Transverse colon (tissue), 4 donors: ENCODE measurements at regions not wholly inside any gene's neighbourhood (a gene's known extent, or its start where the extent isn't known, plus 50 kb on each side); places are given as distances from the start of the nearest gene placed in this dataset.

Experiments used
- EP300 ChIP-seq: sonication (generic); formaldehyde crosslinking; IDR thresholded peaks from one replicate; pipeline ENCODE4 v1.6.1; 2017; ENCODE audit warnings: antibody characterized with exemption, low read depth
- POLR2A ChIP-seq: fragments of 450-650 bp; IDR thresholded peaks from one replicate; pipeline ENCODE4 v1.6.1; 2016; ENCODE audit warnings: antibody characterized with exemption, mild to moderate bottlenecking, moderate library complexity
- POLR2AphosphoS5 ChIP-seq, 3 donors: sonication (generic); formaldehyde crosslinking; IDR thresholded peaks; one replicate each; pipeline ENCODE4 v1.6.1; 2016; ENCODE audit warnings: antibody characterized with exemption in 3 of 3
- TF ChIP-seq, protein P1 (sequence below), 5 experiments: fragments of 200-600 bp in 3 of 5; fragments of 450-650 bp in 2 of 5; sonication (generic) in 3 of 5; IDR thresholded peaks; 1 replicate in 2 of 5; 2 replicates in 3 of 5; pipeline ENCODE4 v1.5.1; 2016 to 2017; ENCODE audit warnings: antibody characterized with exemption in 5 of 5, inconsistent platforms in 3 of 5, mild to moderate bottlenecking in 2 of 5, moderate library complexity in 1 of 5

DNA sequence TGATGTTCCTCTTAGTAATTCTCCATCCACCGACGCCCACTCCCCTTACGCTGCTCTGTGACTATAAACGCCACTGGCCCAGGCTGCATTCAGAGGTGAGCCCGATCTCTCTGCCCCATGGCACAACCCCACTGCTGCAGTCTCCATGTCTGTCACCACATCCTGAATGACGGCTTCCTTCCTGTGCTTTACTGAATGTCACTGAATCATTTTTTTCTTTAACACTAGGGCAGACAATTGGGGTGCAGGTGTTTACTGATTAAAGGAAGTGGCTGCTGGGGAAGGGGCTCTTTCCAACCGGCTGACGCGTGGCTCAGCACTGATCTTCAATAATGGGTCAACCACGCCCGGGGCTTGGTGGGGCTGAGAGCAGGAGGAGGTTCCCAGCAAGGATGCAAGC, 208.3 kb downstream of the USP6NL start:
- TF ChIP-seq, protein P1, sequence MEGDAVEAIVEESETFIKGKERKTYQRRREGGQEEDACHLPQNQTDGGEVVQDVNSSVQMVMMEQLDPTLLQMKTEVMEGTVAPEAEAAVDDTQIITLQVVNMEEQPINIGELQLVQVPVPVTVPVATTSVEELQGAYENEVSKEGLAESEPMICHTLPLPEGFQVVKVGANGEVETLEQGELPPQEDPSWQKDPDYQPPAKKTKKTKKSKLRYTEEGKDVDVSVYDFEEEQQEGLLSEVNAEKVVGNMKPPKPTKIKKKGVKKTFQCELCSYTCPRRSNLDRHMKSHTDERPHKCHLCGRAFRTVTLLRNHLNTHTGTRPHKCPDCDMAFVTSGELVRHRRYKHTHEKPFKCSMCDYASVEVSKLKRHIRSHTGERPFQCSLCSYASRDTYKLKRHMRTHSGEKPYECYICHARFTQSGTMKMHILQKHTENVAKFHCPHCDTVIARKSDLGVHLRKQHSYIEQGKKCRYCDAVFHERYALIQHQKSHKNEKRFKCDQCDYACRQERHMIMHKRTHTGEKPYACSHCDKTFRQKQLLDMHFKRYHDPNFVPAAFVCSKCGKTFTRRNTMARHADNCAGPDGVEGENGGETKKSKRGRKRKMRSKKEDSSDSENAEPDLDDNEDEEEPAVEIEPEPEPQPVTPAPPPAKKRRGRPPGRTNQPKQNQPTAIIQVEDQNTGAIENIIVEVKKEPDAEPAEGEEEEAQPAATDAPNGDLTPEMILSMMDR (IDR thresholded peaks at IDR 0.05): no peak
- no peak for TF ChIP-seq POLR2AphosphoS5 (IDR thresholded peaks at IDR 0.05)
- TF ChIP-seq POLR2A: no peak
- no peak for TF ChIP-seq EP300
